ENCODE measurements at regions not wholly inside any gene's neighbourhood (a gene's known extent, or its start where the extent isn't known, plus 50 kb on each side); places are given as distances from the start of the nearest gene placed in this dataset.

GRCh38 chr6:21881969-21882465 is 288.5 kb downstream of the SOX4 start:
- intact Hi-C loops (cut with micrococcal nuclease), result loop anchor here (2.0 kb wide), 1 partner anchor 45 kb away; no protein-coding TSS in a partner anchor

GRCh38 chr6:21883595-21884328 is 290.2 kb downstream of the SOX4 start:
- intact Hi-C loops (cut with micrococcal nuclease), result loop anchor here (2.0 kb wide), 1 partner anchor 43 kb away; no protein-coding TSS in a partner anchor

DNA sequence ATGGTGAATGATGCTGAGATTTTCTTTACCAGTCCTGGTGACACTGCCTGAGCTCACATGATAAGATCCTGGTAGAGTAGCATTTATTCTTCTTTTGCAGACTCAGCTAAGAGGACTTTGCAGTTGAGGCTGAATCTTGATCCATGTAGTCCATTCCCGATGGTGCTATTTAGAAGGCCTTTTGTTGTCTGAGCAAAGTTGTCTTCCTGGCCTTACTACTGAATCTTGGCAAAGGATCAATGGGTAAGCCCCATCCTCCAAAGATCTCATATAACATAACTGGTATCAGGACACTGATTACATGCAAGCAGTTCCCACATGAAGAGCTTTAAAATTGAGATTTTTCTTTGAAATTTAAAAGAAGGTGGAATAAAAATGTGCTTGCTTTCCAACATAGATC is 291.6 kb downstream of the SOX4 start:
- intact Hi-C loops (cut with micrococcal nuclease), result no loop called here

- intact Hi-C loops (cut with micrococcal nuclease), result no loop called here
These were observed 292.1 kb downstream of the SOX4 start for GRCh38 chr6:21885532-21886114.

DNA sequence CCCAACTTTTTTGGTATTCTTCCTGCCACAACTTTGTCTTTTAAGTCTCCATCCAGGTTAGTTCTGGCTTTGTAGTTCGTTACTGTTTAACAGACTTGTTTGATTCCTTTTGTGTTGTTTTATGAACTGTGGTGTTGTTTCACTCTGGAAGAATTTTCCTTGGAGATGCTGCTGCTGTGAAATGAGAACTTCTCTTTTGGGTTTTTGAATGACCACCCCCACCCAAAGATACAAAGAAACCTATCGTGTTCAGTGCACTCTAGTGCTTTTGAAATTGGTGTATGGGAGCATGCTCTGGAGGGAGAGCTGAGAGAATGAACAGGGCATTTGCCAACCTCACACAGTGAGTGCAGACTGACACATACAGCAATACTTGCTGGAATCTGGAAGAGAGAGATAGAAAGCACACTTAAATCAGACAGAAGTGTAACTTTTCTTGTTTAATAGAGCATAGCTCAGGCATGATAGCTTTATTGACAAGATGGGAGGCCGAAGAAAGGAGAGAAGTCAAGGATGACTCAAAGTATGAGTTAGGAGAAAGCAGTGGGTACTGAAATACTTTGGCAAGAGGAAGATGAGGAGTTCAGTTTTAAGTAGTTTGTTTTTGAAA is 293.1 kb downstream of the SOX4 start:
- intact Hi-C loops (cut with micrococcal nuclease), result no loop called here

- intact Hi-C loops (cut with micrococcal nuclease), result no loop called here
These were observed 294.0 kb downstream of the SOX4 start for GRCh38 chr6:21887231-21888185.

DNA sequence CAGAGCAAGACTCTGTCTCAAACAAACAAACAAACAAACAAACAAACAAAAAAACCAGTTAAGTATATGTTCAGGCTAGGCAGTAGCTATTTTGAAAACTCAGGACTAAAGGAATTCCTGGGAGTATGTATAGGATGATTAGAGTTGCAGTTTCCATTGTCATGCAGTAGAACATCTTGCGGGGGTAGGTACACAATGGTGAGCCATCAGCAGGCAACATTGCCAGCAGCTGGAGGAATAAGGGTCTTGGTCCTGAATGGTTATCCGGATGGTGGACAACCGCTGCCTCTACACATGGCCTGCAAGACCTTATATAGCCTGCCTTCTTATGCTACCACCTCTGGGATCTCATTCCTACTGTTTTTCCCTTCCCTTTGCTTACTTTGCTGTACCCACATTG is 297.5 kb downstream of the SOX4 start:
- intact Hi-C loops (cut with micrococcal nuclease), result no loop called here

DNA sequence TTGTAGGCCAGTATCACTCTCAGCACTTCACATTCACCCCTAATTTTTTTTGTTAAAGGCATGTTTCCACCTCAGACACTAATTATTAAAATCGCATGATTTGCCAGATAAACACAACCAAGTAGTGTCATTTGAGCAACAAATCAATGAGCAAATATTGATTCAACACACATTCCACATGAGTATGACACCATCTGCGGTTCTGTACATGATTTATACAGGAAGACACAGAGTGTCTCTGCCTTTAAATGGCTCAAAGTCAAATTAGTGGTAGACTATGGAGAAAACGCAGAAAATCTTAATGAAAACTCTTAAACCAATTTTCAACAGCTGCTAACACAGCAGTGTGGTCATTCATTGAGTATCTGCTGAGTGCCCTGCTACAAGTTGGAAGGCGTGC is 300.2 kb downstream of the SOX4 start:
- intact Hi-C loops (cut with micrococcal nuclease), result no loop called here

DNA sequence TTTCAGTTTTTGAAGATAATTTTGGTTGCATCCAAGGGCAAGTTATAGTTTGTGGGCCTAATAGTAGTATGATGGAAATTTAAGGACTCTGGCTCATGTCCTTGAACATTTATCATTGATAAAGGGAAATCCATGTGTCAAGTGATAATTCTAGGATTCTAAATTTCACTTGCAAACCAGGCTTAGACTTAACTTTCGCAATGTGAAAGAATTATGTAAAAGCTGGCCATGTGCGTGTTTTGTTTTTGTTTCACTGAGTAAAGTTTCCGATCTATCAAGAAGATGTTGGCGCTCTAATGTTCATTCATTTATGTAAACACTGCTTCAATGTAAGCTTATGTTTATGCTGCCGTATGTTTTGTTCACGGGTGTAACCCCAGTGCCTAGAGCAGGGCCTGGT is 302.0 kb downstream of the SOX4 start:
- intact Hi-C loops (cut with micrococcal nuclease), result no loop called here

GRCh38 chr6:21898107-21898796 is 304.7 kb downstream of the SOX4 start:
- intact Hi-C loops (cut with micrococcal nuclease), result no loop called here

DNA sequence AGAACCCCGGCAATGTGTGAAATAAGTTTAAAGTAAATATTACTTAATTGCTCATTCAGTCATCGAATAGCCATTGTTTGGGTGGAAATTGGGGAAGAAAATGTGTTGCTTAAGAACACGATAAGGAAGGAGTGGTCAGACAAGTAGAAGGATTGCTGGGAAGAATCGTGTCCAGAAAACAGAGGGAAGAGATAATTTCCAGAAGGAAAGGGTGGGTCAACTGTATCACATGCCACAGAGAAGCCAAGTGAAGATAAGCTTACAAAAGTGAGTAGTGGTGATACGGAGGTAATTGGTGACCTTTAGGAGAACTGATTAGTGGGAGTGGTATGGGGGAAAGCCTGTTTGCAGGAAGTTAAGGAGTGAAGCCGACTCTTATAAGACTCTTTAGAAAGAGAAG is 306.2 kb downstream of the SOX4 start:
- intact Hi-C loops (cut with micrococcal nuclease), result no loop called here

DNA sequence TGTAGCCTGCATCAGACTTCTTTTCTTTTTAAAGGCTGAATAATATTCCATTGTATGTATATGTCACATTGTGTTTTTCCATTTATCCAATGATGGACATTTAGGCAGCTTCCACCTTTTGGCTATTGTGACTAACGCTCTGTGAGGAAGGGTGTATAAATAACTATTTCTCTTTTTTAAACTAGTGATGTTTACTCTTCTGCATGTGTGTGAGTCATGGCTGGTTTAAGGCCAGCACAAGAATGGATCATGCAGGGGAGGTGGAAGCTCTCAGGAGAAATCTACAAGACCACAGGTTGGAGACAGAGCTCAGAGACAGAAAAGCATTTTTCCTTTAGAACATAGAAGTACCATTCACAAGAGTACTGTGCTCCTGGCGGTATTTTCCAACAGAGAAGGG is 307.2 kb downstream of the SOX4 start:
- intact Hi-C loops (cut with micrococcal nuclease), result no loop called here

GRCh38 chr6:21902628-21903169 is 309.1 kb downstream of the SOX4 start:
- intact Hi-C loops (cut with micrococcal nuclease), result no loop called here

- intact Hi-C loops (cut with micrococcal nuclease), result no loop called here
These were observed 312.0 kb downstream of the SOX4 start for GRCh38 chr6:21905531-21905930.

DNA sequence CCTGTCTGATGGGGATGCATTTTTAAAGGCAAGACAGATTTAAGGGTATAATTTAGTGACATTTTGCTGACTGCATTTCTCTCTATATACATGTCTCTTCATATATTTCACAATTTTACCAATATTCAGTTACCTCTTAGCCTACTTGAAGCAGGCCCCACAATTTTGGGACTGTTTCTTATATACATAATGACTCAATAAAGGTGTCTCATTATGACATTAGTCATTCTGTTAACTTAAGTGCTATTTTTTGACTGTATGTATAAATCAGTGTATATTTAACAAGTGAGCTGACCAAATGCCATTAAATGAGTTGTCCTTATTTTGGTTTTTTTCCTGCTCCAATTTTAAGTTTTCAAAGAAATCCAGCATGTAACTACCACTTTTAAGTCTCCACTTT is 313.3 kb downstream of the SOX4 start:
- intact Hi-C loops (cut with micrococcal nuclease), result no loop called here

DNA sequence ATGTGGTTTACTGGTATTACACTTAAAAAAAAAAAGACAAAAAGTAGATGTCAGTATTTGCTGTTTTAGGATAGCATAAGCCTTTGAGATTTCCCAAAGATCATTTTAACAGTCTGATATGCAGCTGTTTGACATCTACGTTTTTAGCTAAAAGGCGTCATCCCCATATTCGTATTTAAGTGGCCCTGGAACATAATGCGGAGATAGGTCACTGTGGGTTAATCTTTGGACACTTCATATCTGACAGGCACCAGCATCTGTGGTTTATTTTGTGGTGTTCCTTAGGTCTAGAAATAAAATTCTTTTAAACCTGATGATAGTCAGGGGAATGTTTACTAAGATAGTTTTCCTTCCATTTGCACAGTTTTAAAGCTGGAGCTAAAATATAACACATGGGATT is 313.7 kb downstream of the SOX4 start:
- intact Hi-C loops (cut with micrococcal nuclease), result no loop called here

DNA sequence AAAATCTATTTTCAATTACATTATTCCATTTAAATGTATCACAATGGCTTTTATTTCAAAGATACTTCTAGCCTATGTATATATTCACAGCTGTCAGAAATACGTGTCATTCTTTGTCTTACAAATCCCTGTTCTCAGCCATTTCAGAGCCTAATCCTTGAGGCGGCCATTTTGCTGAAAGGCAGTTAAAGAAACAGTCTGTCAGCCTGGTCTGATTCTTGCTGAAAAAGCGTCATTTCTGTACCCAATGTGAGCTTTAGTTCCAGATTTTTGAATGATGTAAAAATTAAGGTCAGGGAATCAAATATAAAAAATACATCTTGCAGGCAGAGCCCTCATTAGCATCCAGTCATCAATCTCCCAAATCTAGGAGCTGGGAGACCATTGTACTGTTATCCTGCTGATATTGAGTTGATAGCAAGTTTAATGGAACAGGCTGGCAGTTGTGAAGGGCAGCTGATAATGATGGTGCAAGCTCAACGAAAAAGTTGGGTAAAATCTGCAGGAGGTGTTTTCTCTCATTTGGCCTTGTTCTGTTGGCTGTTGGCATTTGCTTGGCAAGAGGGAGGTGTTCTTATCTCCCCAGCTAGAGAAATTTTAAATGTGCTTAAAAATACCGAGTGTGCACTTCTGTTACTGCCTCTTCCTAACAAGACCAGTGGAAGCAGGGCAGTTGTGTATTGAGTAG is 314.8 kb downstream of the SOX4 start:
- intact Hi-C loops (cut with micrococcal nuclease), result no loop called here

- intact Hi-C loops (cut with micrococcal nuclease), result no loop called here
These were observed 315.8 kb downstream of the SOX4 start for GRCh38 chr6:21909321-21909720.

DNA sequence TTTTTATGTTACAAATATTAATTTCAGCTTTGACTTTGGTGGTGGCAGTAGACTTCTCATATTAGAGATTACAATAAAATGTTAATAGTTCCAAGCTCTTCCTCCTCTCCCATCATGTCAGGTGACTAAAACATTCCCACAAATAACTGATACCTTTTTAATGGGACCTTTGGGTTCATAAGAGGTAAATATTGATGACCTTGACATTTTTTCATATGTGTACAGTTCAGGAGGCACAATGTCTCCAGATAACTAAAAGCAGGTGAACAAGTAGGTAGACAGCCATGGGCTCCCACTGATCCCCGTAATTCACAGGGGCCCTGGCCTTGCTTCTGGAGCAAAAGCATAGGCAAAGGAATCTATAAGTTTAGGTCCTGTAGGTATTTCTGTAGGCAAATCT is 317.7 kb downstream of the SOX4 start:
- intact Hi-C loops (cut with micrococcal nuclease), result no loop called here
